Nucleus accumbens (tissue), 56 donors: ENCODE measurements at regions not wholly inside any gene's neighbourhood (a gene's known extent, or its start where the extent isn't known, plus 50 kb on each side); places are given as distances from the start of the nearest gene placed in this dataset.

ENCODE experiments used
- DNase-seq, 56 donors: peaks; one replicate each; lab custom pipeline; 2025; lab: John Stamatoyannopoulos, UW

- DNase-seq, result no peak
Measured at GRCh38 chr4:32950866-32951265, 2230.7 kb downstream of the PCDH7 start.

GRCh38 chr4:32958586-32958985 lies 2238.4 kb downstream of the PCDH7 start:
- no peak for DNase-seq

GRCh38 chr4:32962100-32962499 lies 2241.9 kb downstream of the PCDH7 start:
- no peak for DNase-seq

GRCh38 chr4:32985256-32985655 lies 2265.1 kb downstream of the PCDH7 start:
- no peak for DNase-seq

- DNase-seq, result no peak
Measured at GRCh38 chr4:32986236-32986635, 2266.1 kb downstream of the PCDH7 start.

GRCh38 chr4:32987111-32987510 lies 2266.9 kb downstream of the PCDH7 start:
- DNase-seq, result no peak

GRCh38 chr4:32988165-32988811 lies 2268.1 kb downstream of the PCDH7 start:
- no peak for DNase-seq

- DNase-seq, result no peak
Measured at GRCh38 chr4:32991663-32992062, 2271.5 kb downstream of the PCDH7 start.

GRCh38 chr4:32994981-32995881 lies 2275.1 kb downstream of the PCDH7 start:
- DNase-seq, result no peak

- DNase-seq, result no peak
Measured at GRCh38 chr4:33013282-33013681, 2293.1 kb downstream of the PCDH7 start.

GRCh38 chr4:33025236-33025635 lies 2305.1 kb downstream of the PCDH7 start:
- no peak for DNase-seq

- no peak for DNase-seq
Measured at GRCh38 chr4:33029976-33030375, 2309.8 kb downstream of the PCDH7 start.

- DNase-seq, result no peak
Measured at GRCh38 chr4:33031328-33031727, 2311.2 kb downstream of the PCDH7 start.

GRCh38 chr4:33037464-33037863 lies 2317.3 kb downstream of the PCDH7 start:
- DNase-seq, result no peak

- no peak for DNase-seq
Measured at GRCh38 chr4:33045334-33045733, 2325.2 kb downstream of the PCDH7 start.

- no peak for DNase-seq
Measured at GRCh38 chr4:33052241-33052640, 2332.1 kb downstream of the PCDH7 start.

- DNase-seq, result no peak
Measured at GRCh38 chr4:33054161-33054560, 2334.0 kb downstream of the PCDH7 start.

- DNase-seq, result no peak
Measured at GRCh38 chr4:33054656-33055196, 2334.6 kb downstream of the PCDH7 start.

GRCh38 chr4:33057736-33058135 lies 2337.6 kb downstream of the PCDH7 start:
- DNase-seq, result no peak

- no peak for DNase-seq
Measured at GRCh38 chr4:33058998-33059397, 2338.8 kb downstream of the PCDH7 start.

GRCh38 chr4:33060674-33061542 lies 2340.7 kb downstream of the PCDH7 start:
- peak in 48 of 56 donors; percentile 0 to 59 (median 10) for DNase-seq
